SK-N-SH (cell line): ENCODE measurements at regions not wholly inside any gene's neighbourhood (a gene's known extent, or its start where the extent isn't known, plus 50 kb on each side); places are given as distances from the start of the nearest gene placed in this dataset.

Experiments used
- CTCF ChIA-PET: fragments of 300-600, 350-600 bp; formaldehyde crosslinking; extraction: SDS; loops from one replicate; lab custom pipeline; 2021; lab: Yijun Ruan, JAX
- POLR2A ChIA-PET: fragments of 350-600 bp; sonication (Branson Sonifier 250); formaldehyde crosslinking; extraction: SDS; loops from one replicate; lab custom pipeline; 2020; ENCODE audit warnings: antibody characterized with exemption, inconsistent platforms; lab: Yijun Ruan, JAX
- DNase-seq: peaks from one replicate; pipeline ENCODE4 v3.0.0; 2012
- H2AFZ ChIP-seq: fragments of 200-600 bp; sonication (generic); 2 replicates; pipeline ENCODE4 v1.8.1; 2016; ENCODE audit warnings: antibody characterized with exemption, mild to moderate bottlenecking, low read depth
- H3F3A ChIP-seq: fragments of 200-600 bp; sonication (generic); replicated peaks from 2 replicates; pipeline ENCODE3; 2016; ENCODE audit warnings: antibody characterized with exemption, mild to moderate bottlenecking; ENCODE audit not compliant: insufficient read depth
- H3K27ac ChIP-seq, 2 experiments: fragments of 200-500 bp in 1 of 2; fragments of 200-600 bp in 1 of 2; sonication (Bioruptor generic) in 1 of 2; sonication (generic), shearing (Covaris generic) in 1 of 2; 2 replicates each; pipeline versions ENCODE4 v1.5.1 to v1.6.1; 2014 to 2016; ENCODE audit warnings: low read depth in 2 of 2, inconsistent platforms in 1 of 2, low read length in 1 of 2, mild to moderate bottlenecking in 1 of 2, mixed read lengths in 1 of 2
- H3K27me3 ChIP-seq: fragments of 200-600 bp; sonication (generic), shearing (Covaris generic); 2 replicates; pipeline ENCODE4 v1.6.1; 2016; ENCODE audit warnings: mixed run types; ENCODE audit not compliant: insufficient read depth
- H3K36me3 ChIP-seq, 2 experiments: fragments of 200-500 bp in 1 of 2; fragments of 200-600 bp in 1 of 2; sonication (Bioruptor generic) in 1 of 2; sonication (generic) in 1 of 2; replicated peaks in 1 of 2; 2 replicates each; pipeline versions ENCODE3 to v1.5.1; 2014 to 2016; ENCODE audit warnings: low read length in 1 of 2, mild to moderate bottlenecking in 1 of 2; ENCODE audit not compliant: insufficient read depth in 2 of 2, control insufficient read depth in 1 of 2
- H3K4me1 ChIP-seq, 2 experiments: fragments of 200-500 bp in 1 of 2; fragments of 200-600 bp in 1 of 2; sonication (Bioruptor generic) in 1 of 2; sonication (generic), shearing (Covaris generic) in 1 of 2; 2 replicates each; pipeline versions ENCODE4 v1.5.1 to v1.6.1; 2014 to 2016; ENCODE audit warnings: low read depth in 1 of 2, low read length in 1 of 2, mixed run types in 1 of 2; ENCODE audit not compliant: insufficient read depth in 2 of 2, control insufficient read depth in 1 of 2
- H3K4me2 ChIP-seq: fragments of 200-600 bp; sonication (generic), shearing (Covaris generic); 2 replicates; pipeline ENCODE4 v1.6.1; 2017; ENCODE audit warnings: mixed run types
- H3K4me3 ChIP-seq, 2 experiments: fragments of 200-500 bp in 1 of 2; fragments of 200-600 bp in 1 of 2; sonication (Bioruptor generic) in 1 of 2; sonication (generic), shearing (Covaris generic) in 1 of 2; 2 replicates each; pipeline versions ENCODE4 v1.5.1 to v1.8.1; 2014 to 2016; ENCODE audit warnings: low read depth in 2 of 2, inconsistent platforms in 1 of 2, low read length in 1 of 2, mild to moderate bottlenecking in 1 of 2, mixed read lengths in 1 of 2, moderate library complexity in 1 of 2
- H3K79me2 ChIP-seq: fragments of 200-600 bp; sonication (generic); 2 replicates; pipeline ENCODE4 v1.8.1; 2017; ENCODE audit warnings: mild to moderate bottlenecking; ENCODE audit not compliant: insufficient read depth
- H3K9ac ChIP-seq: fragments of 200-600 bp; sonication (generic); 2 replicates; pipeline ENCODE4 v1.6.1; 2017; ENCODE audit warnings: mixed run types
- H3K9me2 ChIP-seq: fragments of 200-600 bp; sonication (generic); 2 replicates; pipeline ENCODE4 v1.6.1; 2017; ENCODE audit warnings: mixed run types
- H3K9me3 ChIP-seq: fragments of 200-600 bp; sonication (generic); 2 replicates; pipeline ENCODE4 v1.6.1; 2017; ENCODE audit warnings: mixed run types, mild to moderate bottlenecking, moderate library complexity
- H4K20me1 ChIP-seq: fragments of 200-600 bp; sonication (generic); 2 replicates; pipeline ENCODE4 v1.6.1; 2017; ENCODE audit warnings: mild to moderate bottlenecking, mixed run types; ENCODE audit not compliant: insufficient read depth
- CHD2 ChIP-seq: fragments of 150-350 bp; IDR thresholded peaks from 2 replicates; pipeline ENCODE4 v1.6.1; 2018; ENCODE audit warnings: low read length; ENCODE audit not compliant: partially characterized antibody
- CTCF ChIP-seq: fragments of 200-600 bp; sonication (generic); IDR thresholded peaks from 2 replicates; pipeline ENCODE4 v1.6.1; 2017; ENCODE audit warnings: antibody characterized with exemption, mild to moderate bottlenecking, moderate library complexity
- EP300 ChIP-seq, 2 experiments: IDR thresholded peaks; 2 replicates each; pipeline versions ENCODE4 v1.4.0 to v1.6.1; 2012; ENCODE audit warnings: borderline replicate concordance in 1 of 2, low read depth in 1 of 2, low read length in 1 of 2
- FOXJ3 ChIP-seq: sonication (generic); formaldehyde crosslinking; IDR thresholded peaks from 2 replicates; pipeline ENCODE4 v1.5.1; 2020; ENCODE audit warnings: mild to moderate bottlenecking, missing genetic modification reagents
- GABPA ChIP-seq: IDR thresholded peaks from 2 replicates; pipeline ENCODE4 v1.4.0; 2012; ENCODE audit warnings: low read depth, mild to moderate bottlenecking
- GATA2 ChIP-seq: sonication (generic); formaldehyde crosslinking; IDR thresholded peaks from 2 replicates; pipeline ENCODE4 v1.5.0; 2020; ENCODE audit warnings: mild to moderate bottlenecking, missing genetic modification reagents
- JUND ChIP-seq: IDR thresholded peaks from 2 replicates; pipeline ENCODE4 v1.4.0; 2012
- MAX ChIP-seq: IDR thresholded peaks from 2 replicates; pipeline ENCODE4 v1.4.0; 2012; ENCODE audit warnings: low read depth
- MXI1 ChIP-seq: IDR thresholded peaks from 2 replicates; pipeline ENCODE4 v1.6.1; 2012; ENCODE audit warnings: mild to moderate bottlenecking, low read depth, low read length, improper control_type of control experiment
- NRF1 ChIP-seq: IDR thresholded peaks from 2 replicates; pipeline ENCODE4 v1.6.1; 2012; ENCODE audit warnings: low read depth, mild to moderate bottlenecking, low read length
- RAD21 ChIP-seq: IDR thresholded peaks from 2 replicates; pipeline ENCODE4 v1.6.1; 2012; ENCODE audit warnings: mild to moderate bottlenecking, low read length
- REST ChIP-seq: IDR thresholded peaks from 2 replicates; pipeline ENCODE4 v1.6.1; 2012; ENCODE audit warnings: mild to moderate bottlenecking, low read depth, low read length, moderate library complexity
- SIN3A ChIP-seq: IDR thresholded peaks from 2 replicates; pipeline ENCODE4 v1.6.1; 2012; ENCODE audit warnings: low read depth, mild to moderate bottlenecking, low read length, moderate library complexity, borderline replicate concordance
- SMC3 ChIP-seq: IDR thresholded peaks from 2 replicates; pipeline ENCODE4 v1.6.1; 2012; ENCODE audit warnings: low read depth, low read length, improper control_type of control experiment
- TCF12 ChIP-seq: IDR thresholded peaks from 2 replicates; pipeline ENCODE4 v1.4.0; 2012
- TEAD4 ChIP-seq: IDR thresholded peaks from 2 replicates; pipeline ENCODE4 v1.4.0; 2012; ENCODE audit warnings: mild to moderate bottlenecking, borderline replicate concordance; ENCODE audit not compliant: insufficient read depth
- USF2 ChIP-seq: fragments of 150-350 bp; IDR thresholded peaks from 2 replicates; pipeline ENCODE4 v1.6.1; 2017; ENCODE audit warnings: antibody characterized with exemption, low read length, low read depth, borderline replicate concordance
- YY1 ChIP-seq: IDR thresholded peaks from 2 replicates; pipeline ENCODE4 v1.4.0; 2012; ENCODE audit warnings: low read depth, mild to moderate bottlenecking
- WGBS: methylation state at CpG from one replicate; pipeline ENCODE4 v1.1.6; 2017; ENCODE audit warnings: low lambda C conversion rate; 5-methylcytosine and 5-hydroxymethylcytosine counted together

- TF ChIP-seq REST, result no peak
- TF ChIP-seq TEAD4, result no peak
- no peak for TF ChIP-seq SIN3A
- no peak for TF ChIP-seq YY1
- TF ChIP-seq SMC3, result no peak
- TF ChIP-seq CHD2, result no peak
- no peak for TF ChIP-seq FOXJ3
- TF ChIP-seq TCF12, result no peak
- no peak for TF ChIP-seq GABPA
Observed at GRCh38 chr2:21314322-21314835, 190.6 kb downstream of the TDRD15 start (continued).

- H3K9ac ChIP-seq, result no peak overlapping the region
- H3K9me2 ChIP-seq, result no peaks in the 10 kb centered on the region
- H3K27ac ChIP-seq, result peak overlapping the region in 1 of 2 experiments; percentile 62; a peak in 2 of 4 replicates
- TF ChIP-seq SIN3A (no peak), EP300 (IDR thresholded peaks at IDR 0.05; ENCODE audit: borderline replicate concordance in 1 of 2, low read depth in 1 of 2, low read length in 1 of 2) (no peak), MAX (no peak), CTCF (peak; percentile 57), SMC3 (peak; percentile 78), USF2 (no peak), FOXJ3 (no peak), GATA2 (CRISPR knock-in tag) (no peak), NRF1 (no peak), RAD21 (peak; percentile 88), JUND (no peak), MXI1 (no peak)
- H3K4me1 ChIP-seq, result peaks cover 0 to 6% of the 10 kb centered on the region in 2 experiments; a peak in 2 of 4 replicates
- H3K36me3 ChIP-seq, result no peaks in the 10 kb centered on the region
- no peaks in the 10 kb centered on the region for H4K20me1 ChIP-seq
- H3K27me3 ChIP-seq, result no peaks in the 10 kb centered on the region
- CTCF ChIA-PET, result interaction anchor here (0.6 to 10.0 kb wide), 60 partner anchors 8 to 900 kb away, joined by 3 to 95 read pairs (median 5); partner anchors contain the start of gene APOB
- no peaks in the 10 kb centered on the region for H3F3A ChIP-seq
- POLR2A ChIA-PET, result interaction anchor here (0.8 kb wide), 1 partner anchor 35 kb away, joined by 4 read pairs; no protein-coding TSS in a partner anchor
- 13% methylated on average over 10 of the region's 10 CpGs for WGBS
- no peak overlapping the region; a peak in 1 of 4 replicates for H3K4me3 ChIP-seq
- no peak overlapping the region for H3K4me2 ChIP-seq
- DNase-seq, result peak; percentile 55
- H3K79me2 ChIP-seq, result no peaks in the 10 kb centered on the region
- no peak overlapping the region for H2AFZ ChIP-seq
- no peaks in the 10 kb centered on the region for H3K9me3 ChIP-seq
Observed at GRCh38 chr2:21317131-21317530, 193.4 kb downstream of the TDRD15 start.
